H9 (cell line): ENCODE measurements at regions not wholly inside any gene's neighbourhood (a gene's known extent, or its start where the extent isn't known, plus 50 kb on each side); places are given as distances from the start of the nearest gene placed in this dataset.
"Not testable (repeated sequence)": the region's sequence is repeated elsewhere in the genome, so short reads cannot be mapped to it uniquely, and the experiment has no call there.

Experiments
- DNase-seq: peaks from one replicate; pipeline ENCODE4 v3.0.0-alpha.2; 2017
- H2AFZ ChIP-seq: one replicate; pipeline ENCODE4 v1.6.1; 2013; ENCODE audit warnings: mild to moderate bottlenecking, low read length, control low read depth, moderate library complexity
- H2AK5ac ChIP-seq: 2 replicates; pipeline ENCODE4 v1.6.1; 2013; ENCODE audit warnings: low read length, control low read depth, mixed read lengths; ENCODE audit not compliant: insufficient read length
- H2BK120ac ChIP-seq: one replicate; pipeline ENCODE4 v1.6.1; 2013; ENCODE audit warnings: low read depth, mild to moderate bottlenecking, low read length, control low read depth, inconsistent platforms; ENCODE audit not compliant: poor library complexity, severe bottlenecking
- H2BK12ac ChIP-seq: 2 replicates; pipeline ENCODE4 v1.6.1; 2013; ENCODE audit warnings: low read length, control low read depth, mixed read lengths, low read depth; ENCODE audit not compliant: insufficient read length
- H2BK15ac ChIP-seq: 2 replicates; pipeline ENCODE4 v1.6.1; 2013; ENCODE audit warnings: low read depth, low read length, control low read depth
- H2BK20ac ChIP-seq: one replicate; pipeline ENCODE4 v1.6.1; 2013; ENCODE audit warnings: low read depth, mild to moderate bottlenecking, low read length, control low read depth, inconsistent platforms; ENCODE audit not compliant: poor library complexity, severe bottlenecking
- H2BK5ac ChIP-seq: 2 replicates; pipeline ENCODE4 v1.6.1; 2013; ENCODE audit warnings: low read length, control low read depth, mixed read lengths; ENCODE audit not compliant: insufficient read length
- H3K14ac ChIP-seq: 2 replicates; pipeline ENCODE4 v1.6.1; 2013; ENCODE audit warnings: low read length, control low read depth; ENCODE audit not compliant: insufficient read depth
- H3K18ac ChIP-seq: 2 replicates; pipeline ENCODE4 v1.6.1; 2013; ENCODE audit warnings: low read depth, mild to moderate bottlenecking, mixed read lengths, low read length, control low read depth; ENCODE audit not compliant: insufficient read length
- H3K23ac ChIP-seq: 2 replicates; pipeline ENCODE4 v1.6.1; 2013; ENCODE audit warnings: low read length, control low read depth, mixed read lengths, low read depth; ENCODE audit not compliant: insufficient read length
- H3K23me2 ChIP-seq: 2 replicates; pipeline ENCODE4 v1.6.1; 2013; ENCODE audit warnings: low read depth, mild to moderate bottlenecking, mixed read lengths, low read length, control low read depth; ENCODE audit not compliant: insufficient read length, poor library complexity, severe bottlenecking
- H3K27ac ChIP-seq: 2 replicates; pipeline ENCODE4 v1.5.1; 2013; ENCODE audit warnings: low read length, control low read depth, mixed read lengths, low read depth; ENCODE audit not compliant: insufficient read length
- H3K27me3 ChIP-seq: 2 replicates; pipeline ENCODE4 v1.6.1; 2013; ENCODE audit warnings: low read length, control low read depth, inconsistent platforms; ENCODE audit not compliant: insufficient read depth
- H3K4ac ChIP-seq: 2 replicates; pipeline ENCODE4 v1.6.1; 2013; ENCODE audit warnings: low read depth, mild to moderate bottlenecking, control low read depth, inconsistent platforms, low read length, moderate library complexity
- H3K4me1 ChIP-seq: 2 replicates; pipeline ENCODE4 v1.6.1; 2013; ENCODE audit warnings: low read length, control low read depth, inconsistent platforms; ENCODE audit not compliant: insufficient read depth
- H3K4me2 ChIP-seq: 2 replicates; pipeline ENCODE4 v1.6.1; 2013; ENCODE audit warnings: low read length, control low read depth, mixed read lengths; ENCODE audit not compliant: insufficient read length, insufficient read depth
- H3K56ac ChIP-seq: 2 replicates; pipeline ENCODE4 v1.6.1; 2013; ENCODE audit warnings: low read depth, mild to moderate bottlenecking, mixed read lengths, low read length, control low read depth; ENCODE audit not compliant: insufficient read length
- H3K79me1 ChIP-seq: 2 replicates; pipeline ENCODE4 v1.6.1; 2013; ENCODE audit warnings: low read depth, mild to moderate bottlenecking, moderate library complexity, low read length, control low read depth, inconsistent platforms; ENCODE audit not compliant: insufficient read depth, poor library complexity, severe bottlenecking
- H3K79me2 ChIP-seq: 2 replicates; pipeline ENCODE4 v1.6.1; 2013; ENCODE audit warnings: low read length, control low read depth, inconsistent platforms; ENCODE audit not compliant: insufficient read depth
- H3K9ac ChIP-seq: 2 replicates; pipeline ENCODE4 v1.6.1; 2013; ENCODE audit warnings: low read length, control low read depth, mixed read lengths; ENCODE audit not compliant: insufficient read length; ENCODE audit errors: extremely low read depth
- H3K9me3 ChIP-seq: one replicate; pipeline ENCODE4 v1.6.1; 2013; ENCODE audit warnings: low read depth, low read length, inconsistent platforms; ENCODE audit not compliant: control insufficient read depth
- H3T11ph ChIP-seq: one replicate; pipeline ENCODE4 v1.6.1; 2013; ENCODE audit warnings: mild to moderate bottlenecking, low read length, control low read depth, inconsistent platforms
- H4K20me1 ChIP-seq: one replicate; pipeline ENCODE4 v1.6.1; 2013; ENCODE audit not compliant: control insufficient read depth, insufficient read length, insufficient read depth
- H4K5ac ChIP-seq: 2 replicates; pipeline ENCODE4 v1.6.1; 2013; ENCODE audit warnings: low read depth, mild to moderate bottlenecking, mixed read lengths, low read length, control low read depth; ENCODE audit not compliant: insufficient read length
- H4K8ac ChIP-seq: replicated peaks from 2 replicates; pipeline ENCODE4 v1.6.1; 2013; ENCODE audit warnings: low read length, control low read depth, mixed read lengths, low read depth; ENCODE audit not compliant: insufficient read length
- H4K91ac ChIP-seq: 2 replicates; pipeline ENCODE4 v1.6.1; 2013; ENCODE audit warnings: low read depth, mild to moderate bottlenecking, moderate library complexity, mixed read lengths, low read length, control low read depth; ENCODE audit not compliant: insufficient read length
- H3K27ac Mint-ChIP-seq, 3 experiments: 2 replicates in 2 of 3; 3 replicates in 1 of 3; pipeline ENCODE4 v1.8.0; 2020 to 2021; ENCODE audit warnings: mixed read lengths in 3 of 3, mild to moderate bottlenecking in 1 of 3, moderate library complexity in 1 of 3
- H3K27me3 Mint-ChIP-seq: 2 replicates; pipeline ENCODE4 v1.8.0; 2021; ENCODE audit warnings: low read depth, mild to moderate bottlenecking, moderate library complexity, mixed read lengths
- H3K36me3 Mint-ChIP-seq, 3 experiments: 2 replicates in 2 of 3; 3 replicates in 1 of 3; pipeline ENCODE4 v1.8.0; 2020 to 2021; ENCODE audit warnings: low read depth in 3 of 3, mixed read lengths in 3 of 3; ENCODE audit not compliant: insufficient read depth in 1 of 3
- H3K4me1 Mint-ChIP-seq, 2 experiments: 2 replicates each; pipeline ENCODE4 v1.8.0; 2020; ENCODE audit warnings: mixed read lengths in 2 of 2
- H3K4me3 Mint-ChIP-seq, 2 experiments: 2 replicates in 1 of 2; 3 replicates in 1 of 2; pipeline ENCODE4 v1.8.0; 2020 to 2021; ENCODE audit warnings: mild to moderate bottlenecking in 2 of 2, mixed read lengths in 2 of 2, moderate library complexity in 1 of 2
- H3K9me3 Mint-ChIP-seq, 2 experiments: 2 replicates in 1 of 2; 3 replicates in 1 of 2; pipeline ENCODE4 v1.8.0; 2020; ENCODE audit warnings: mild to moderate bottlenecking in 2 of 2, mixed read lengths in 2 of 2, moderate library complexity in 1 of 2
- WGBS: extraction: QIAGEN DNeasy Blood & Tissue Kit; methylation state at CpG from one replicate; pipeline ENCODE4 v1.1.7; 2013; ENCODE audit warnings: missing lambda C conversion rate, low lambda C conversion rate, mixed read lengths; ENCODE audit not compliant: insufficient read length; ENCODE audit errors: extremely low coverage; 5-methylcytosine and 5-hydroxymethylcytosine counted together

- H3K23me2 ChIP-seq, H3K4me3 Mint-ChIP-seq, H4K20me1 ChIP-seq, H3K4ac ChIP-seq, H2AK5ac ChIP-seq, H3K79me1 ChIP-seq, H3K56ac ChIP-seq, H3K18ac ChIP-seq, H3K27me3 ChIP-seq, H3K14ac ChIP-seq, H3K79me2 ChIP-seq, H3K27ac ChIP-seq, H3K23ac ChIP-seq, H4K8ac ChIP-seq, H4K5ac ChIP-seq, H2BK12ac ChIP-seq, H2BK5ac ChIP-seq, H4K91ac ChIP-seq, H3K9ac ChIP-seq, H3K9me3 ChIP-seq, H3T11ph ChIP-seq, H2BK20ac ChIP-seq, H3K4me2 ChIP-seq, H3K4me1 Mint-ChIP-seq, H3K36me3 Mint-ChIP-seq, H2BK120ac ChIP-seq, H2BK15ac ChIP-seq, H2AFZ ChIP-seq, H3K4me1 ChIP-seq, H3K9me3 Mint-ChIP-seq, H3K27ac Mint-ChIP-seq: not testable (repeated sequence)
- peaks cover 21% of the 10 kb centered on the region for H3K27me3 Mint-ChIP-seq
- WGBS = no CpG with 5 or more reads among the region's 14 CpGs
- peak; percentile 41 for DNase-seq
Observed at GRCh38 chr2:113372258-113372834, 65.1 kb upstream of the ZNG1B start.
